ENCODE measurements at regions not wholly inside any gene's neighbourhood (a gene's known extent, or its start where the extent isn't known, plus 50 kb on each side); places are given as distances from the start of the nearest gene placed in this dataset.

DNA sequence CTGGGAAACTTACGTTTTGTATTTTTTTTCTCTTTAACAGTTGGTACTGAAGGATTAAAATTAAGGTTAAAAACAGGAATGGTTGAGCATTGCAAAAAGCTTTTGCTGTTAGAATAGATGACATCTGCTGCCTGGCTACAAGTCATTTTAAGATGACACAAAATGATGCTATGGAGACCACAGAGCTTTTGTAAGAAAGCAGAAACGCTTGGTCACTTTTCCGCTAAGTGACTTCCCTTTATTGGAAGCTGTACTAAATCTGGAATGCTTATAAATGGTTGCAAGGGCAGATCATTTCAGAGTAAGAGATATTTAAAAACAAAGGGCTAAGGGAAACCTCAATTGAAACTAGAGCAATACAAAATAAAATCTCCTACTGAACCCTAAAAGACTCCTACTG lies 544.0 kb downstream of the STK39 start:
- TF ChIP-seq, protein P1, sequence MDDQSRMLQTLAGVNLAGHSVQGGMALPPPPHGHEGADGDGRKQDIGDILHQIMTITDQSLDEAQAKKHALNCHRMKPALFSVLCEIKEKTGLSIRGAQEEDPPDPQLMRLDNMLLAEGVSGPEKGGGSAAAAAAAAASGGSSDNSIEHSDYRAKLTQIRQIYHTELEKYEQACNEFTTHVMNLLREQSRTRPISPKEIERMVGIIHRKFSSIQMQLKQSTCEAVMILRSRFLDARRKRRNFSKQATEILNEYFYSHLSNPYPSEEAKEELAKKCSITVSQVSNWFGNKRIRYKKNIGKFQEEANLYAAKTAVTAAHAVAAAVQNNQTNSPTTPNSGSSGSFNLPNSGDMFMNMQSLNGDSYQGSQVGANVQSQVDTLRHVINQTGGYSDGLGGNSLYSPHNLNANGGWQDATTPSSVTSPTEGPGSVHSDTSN (IDR thresholded peaks at IDR 0.05) = no peak
- TF ChIP-seq RAD21 (IDR thresholded peaks at IDR 0.05; ENCODE audit: low read length) = no peak
- TF ChIP-seq, protein P2, sequence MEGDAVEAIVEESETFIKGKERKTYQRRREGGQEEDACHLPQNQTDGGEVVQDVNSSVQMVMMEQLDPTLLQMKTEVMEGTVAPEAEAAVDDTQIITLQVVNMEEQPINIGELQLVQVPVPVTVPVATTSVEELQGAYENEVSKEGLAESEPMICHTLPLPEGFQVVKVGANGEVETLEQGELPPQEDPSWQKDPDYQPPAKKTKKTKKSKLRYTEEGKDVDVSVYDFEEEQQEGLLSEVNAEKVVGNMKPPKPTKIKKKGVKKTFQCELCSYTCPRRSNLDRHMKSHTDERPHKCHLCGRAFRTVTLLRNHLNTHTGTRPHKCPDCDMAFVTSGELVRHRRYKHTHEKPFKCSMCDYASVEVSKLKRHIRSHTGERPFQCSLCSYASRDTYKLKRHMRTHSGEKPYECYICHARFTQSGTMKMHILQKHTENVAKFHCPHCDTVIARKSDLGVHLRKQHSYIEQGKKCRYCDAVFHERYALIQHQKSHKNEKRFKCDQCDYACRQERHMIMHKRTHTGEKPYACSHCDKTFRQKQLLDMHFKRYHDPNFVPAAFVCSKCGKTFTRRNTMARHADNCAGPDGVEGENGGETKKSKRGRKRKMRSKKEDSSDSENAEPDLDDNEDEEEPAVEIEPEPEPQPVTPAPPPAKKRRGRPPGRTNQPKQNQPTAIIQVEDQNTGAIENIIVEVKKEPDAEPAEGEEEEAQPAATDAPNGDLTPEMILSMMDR (IDR thresholded peaks at IDR 0.05) = no peak
- TF ChIP-seq YY1 (IDR thresholded peaks at IDR 0.05; ENCODE audit: low read depth) = no peak
- no peak for TF ChIP-seq SIN3A (IDR thresholded peaks at IDR 0.05; ENCODE audit: borderline replicate concordance, low read depth, low read length)
- no peak for TF ChIP-seq CHD2 (IDR thresholded peaks at IDR 0.05; ENCODE audit: low read length, partially characterized antibody)
- TF ChIP-seq GABPA (IDR thresholded peaks at IDR 0.05; ENCODE audit: low read depth) = no peak
- no peak for TF ChIP-seq ELF1 (IDR thresholded peaks at IDR 0.05)
- no peak for TF ChIP-seq POLR2AphosphoS5 (IDR thresholded peaks at IDR 0.05; ENCODE audit: low read depth, low read length)
- no peak for TF ChIP-seq NRF1 (IDR thresholded peaks at IDR 0.05; ENCODE audit: low read depth, low read length)
- no peak for TF ChIP-seq RFX5 (IDR thresholded peaks at IDR 0.05; ENCODE audit: low read length)
- TF ChIP-seq, protein P3, sequence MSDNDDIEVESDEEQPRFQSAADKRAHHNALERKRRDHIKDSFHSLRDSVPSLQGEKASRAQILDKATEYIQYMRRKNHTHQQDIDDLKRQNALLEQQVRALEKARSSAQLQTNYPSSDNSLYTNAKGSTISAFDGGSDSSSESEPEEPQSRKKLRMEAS (IDR thresholded peaks at IDR 0.05; ENCODE audit: low read depth) = no peak

Data from SK-N-SH (cell line).